SK-N-SH (cell line): ENCODE measurements at regions not wholly inside any gene's neighbourhood (a gene's known extent, or its start where the extent isn't known, plus 50 kb on each side); places are given as distances from the start of the nearest gene placed in this dataset.

Experiments
- EP300 ChIP-seq, 2 experiments: IDR thresholded peaks; 2 replicates each; pipeline versions ENCODE4 v1.4.0 to v1.6.1; 2012; ENCODE audit warnings: borderline replicate concordance in 1 of 2, low read depth in 1 of 2, low read length in 1 of 2
- EZH2phosphoT487 ChIP-seq: fragments of 200-600 bp; sonication (generic); IDR thresholded peaks from 2 replicates; pipeline ENCODE4 v1.6.1; 2017; ENCODE audit warnings: low read depth, mixed run types, mild to moderate bottlenecking, antibody characterized with exemption, moderate library complexity, borderline replicate concordance
- FOXJ3 ChIP-seq: sonication (generic); formaldehyde crosslinking; IDR thresholded peaks from 2 replicates; pipeline ENCODE4 v1.5.1; 2020; ENCODE audit warnings: mild to moderate bottlenecking, missing genetic modification reagents
- FOXM1 ChIP-seq: IDR thresholded peaks from 2 replicates; pipeline ENCODE4 v1.4.0; 2012; ENCODE audit warnings: low read depth, mild to moderate bottlenecking
- GABPA ChIP-seq: IDR thresholded peaks from 2 replicates; pipeline ENCODE4 v1.4.0; 2012; ENCODE audit warnings: low read depth, mild to moderate bottlenecking
- GATA2 ChIP-seq: sonication (generic); formaldehyde crosslinking; IDR thresholded peaks from 2 replicates; pipeline ENCODE4 v1.5.0; 2020; ENCODE audit warnings: mild to moderate bottlenecking, missing genetic modification reagents
- JUND ChIP-seq: IDR thresholded peaks from 2 replicates; pipeline ENCODE4 v1.4.0; 2012
- MXI1 ChIP-seq: IDR thresholded peaks from 2 replicates; pipeline ENCODE4 v1.6.1; 2012; ENCODE audit warnings: mild to moderate bottlenecking, low read depth, low read length, improper control_type of control experiment
- POLR2AphosphoS5 ChIP-seq: IDR thresholded peaks from 2 replicates; pipeline ENCODE4 v1.6.1; 2012; ENCODE audit warnings: low read depth, low read length
- RAD21 ChIP-seq: IDR thresholded peaks from 2 replicates; pipeline ENCODE4 v1.6.1; 2012; ENCODE audit warnings: mild to moderate bottlenecking, low read length
- RFX5 ChIP-seq: IDR thresholded peaks from 2 replicates; pipeline ENCODE4 v1.6.1; 2012; ENCODE audit warnings: mild to moderate bottlenecking, improper control_type of control experiment, low read length
- RXRA ChIP-seq: IDR thresholded peaks from 2 replicates; pipeline ENCODE4 v1.4.0; 2012; ENCODE audit warnings: low read depth, mild to moderate bottlenecking, borderline replicate concordance
- TAF1 ChIP-seq: IDR thresholded peaks from 2 replicates; pipeline ENCODE4 v1.6.1; 2012; ENCODE audit warnings: low read depth, mild to moderate bottlenecking, low read length, moderate library complexity, borderline replicate concordance
- TF ChIP-seq, protein P1 (sequence below): fragments of 200-600 bp; sonication (generic); IDR thresholded peaks from 2 replicates; pipeline ENCODE4 v1.6.1; 2017; ENCODE audit warnings: antibody characterized with exemption, mild to moderate bottlenecking, moderate library complexity

DNA sequence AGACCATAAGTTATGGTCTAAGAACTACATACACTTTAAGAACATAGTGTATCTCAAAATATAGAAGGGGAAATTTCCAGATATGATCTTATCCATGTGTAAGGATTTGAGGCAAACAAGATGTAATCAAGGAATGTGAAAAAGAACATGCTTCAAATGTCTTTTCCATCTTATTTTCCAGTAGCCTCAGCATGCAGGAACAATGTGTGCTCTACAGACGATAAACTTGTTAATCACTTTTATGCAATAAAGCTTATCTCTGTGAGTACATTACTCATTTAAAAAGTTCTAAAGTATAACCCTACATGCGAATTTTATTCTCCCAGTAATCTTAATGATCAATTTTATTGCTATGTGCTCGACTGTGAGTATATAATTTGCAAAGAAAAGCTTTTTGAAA lies 185.2 kb downstream of the ALDH8A1 start:
- TF ChIP-seq MXI1 (no peak), EZH2phosphoT487 (no peak), RAD21 (no peak), EP300 (IDR thresholded peaks at IDR 0.05; ENCODE audit: borderline replicate concordance in 1 of 2, low read depth in 1 of 2, low read length in 1 of 2) (no peak), RXRA (no peak), POLR2AphosphoS5 (no peak), GABPA (no peak), GATA2 (CRISPR knock-in tag) (no peak), JUND (no peak), FOXM1 (no peak), TAF1 (no peak), FOXJ3 (no peak), RFX5 (no peak)
- TF ChIP-seq, protein P1, sequence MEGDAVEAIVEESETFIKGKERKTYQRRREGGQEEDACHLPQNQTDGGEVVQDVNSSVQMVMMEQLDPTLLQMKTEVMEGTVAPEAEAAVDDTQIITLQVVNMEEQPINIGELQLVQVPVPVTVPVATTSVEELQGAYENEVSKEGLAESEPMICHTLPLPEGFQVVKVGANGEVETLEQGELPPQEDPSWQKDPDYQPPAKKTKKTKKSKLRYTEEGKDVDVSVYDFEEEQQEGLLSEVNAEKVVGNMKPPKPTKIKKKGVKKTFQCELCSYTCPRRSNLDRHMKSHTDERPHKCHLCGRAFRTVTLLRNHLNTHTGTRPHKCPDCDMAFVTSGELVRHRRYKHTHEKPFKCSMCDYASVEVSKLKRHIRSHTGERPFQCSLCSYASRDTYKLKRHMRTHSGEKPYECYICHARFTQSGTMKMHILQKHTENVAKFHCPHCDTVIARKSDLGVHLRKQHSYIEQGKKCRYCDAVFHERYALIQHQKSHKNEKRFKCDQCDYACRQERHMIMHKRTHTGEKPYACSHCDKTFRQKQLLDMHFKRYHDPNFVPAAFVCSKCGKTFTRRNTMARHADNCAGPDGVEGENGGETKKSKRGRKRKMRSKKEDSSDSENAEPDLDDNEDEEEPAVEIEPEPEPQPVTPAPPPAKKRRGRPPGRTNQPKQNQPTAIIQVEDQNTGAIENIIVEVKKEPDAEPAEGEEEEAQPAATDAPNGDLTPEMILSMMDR = no peak
